ENCODE measurements at regions not wholly inside any gene's neighbourhood (a gene's known extent, or its start where the extent isn't known, plus 50 kb on each side); places are given as distances from the start of the nearest gene placed in this dataset.

DNA sequence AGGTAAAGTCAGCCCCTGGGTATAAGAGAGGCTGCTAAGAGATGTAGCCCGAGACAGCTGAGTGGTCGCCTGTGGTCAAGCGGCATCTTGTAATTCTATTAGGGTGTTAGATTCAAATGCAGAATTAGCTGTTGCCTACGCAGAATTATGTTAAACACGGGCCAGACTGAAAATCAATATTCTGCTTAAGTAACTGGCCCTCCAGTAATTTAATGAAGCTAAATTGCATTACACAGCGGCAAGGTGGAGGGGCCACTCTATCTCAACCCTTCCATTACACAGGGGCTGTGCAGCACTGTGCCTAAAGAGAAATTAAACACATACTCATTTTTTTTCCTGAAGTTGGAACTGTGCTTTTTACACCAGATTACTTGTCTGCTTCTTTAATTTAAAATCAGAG is 448.5 kb upstream of the MGMT start:
- Histone ChIP-seq H3K27ac (no peak overlapping the region), H2AFZ (replicated peaks) (no peak overlapping the region), H4K20me1 (ENCODE audit: low read depth) (no peaks in the 10 kb centered on the region), H3K36me3 (no peaks in the 10 kb centered on the region), H3K27me3 (no peaks in the 10 kb centered on the region), H3K9me3 (ENCODE audit: low read depth) (no peaks in the 10 kb centered on the region), H3F3A (ENCODE audit: low read depth) (peaks cover 7% of the 10 kb centered on the region), H3K9ac (no peak overlapping the region), H3K4me3 (no peak overlapping the region), H3K4me2 (no peak overlapping the region), H3K79me2 (ENCODE audit: low read depth) (no peaks in the 10 kb centered on the region), H3K4me1 (peaks cover 10% of the 10 kb centered on the region)
- H3K4me1 Mint-ChIP-seq: peaks cover 31% of the 10 kb centered on the region
- no peak for DNase-seq (ENCODE audit: low spot score)
- H3K4me3 Mint-ChIP-seq: no peak overlapping the region
- no peaks in the 10 kb centered on the region for H3K36me3 Mint-ChIP-seq
- TF ChIP-seq EZH2 (IDR thresholded peaks at IDR 0.05) (no peak), EZH2phosphoT487 (IDR thresholded peaks at IDR 0.05) (no peak)
- TF ChIP-seq, protein P1, sequence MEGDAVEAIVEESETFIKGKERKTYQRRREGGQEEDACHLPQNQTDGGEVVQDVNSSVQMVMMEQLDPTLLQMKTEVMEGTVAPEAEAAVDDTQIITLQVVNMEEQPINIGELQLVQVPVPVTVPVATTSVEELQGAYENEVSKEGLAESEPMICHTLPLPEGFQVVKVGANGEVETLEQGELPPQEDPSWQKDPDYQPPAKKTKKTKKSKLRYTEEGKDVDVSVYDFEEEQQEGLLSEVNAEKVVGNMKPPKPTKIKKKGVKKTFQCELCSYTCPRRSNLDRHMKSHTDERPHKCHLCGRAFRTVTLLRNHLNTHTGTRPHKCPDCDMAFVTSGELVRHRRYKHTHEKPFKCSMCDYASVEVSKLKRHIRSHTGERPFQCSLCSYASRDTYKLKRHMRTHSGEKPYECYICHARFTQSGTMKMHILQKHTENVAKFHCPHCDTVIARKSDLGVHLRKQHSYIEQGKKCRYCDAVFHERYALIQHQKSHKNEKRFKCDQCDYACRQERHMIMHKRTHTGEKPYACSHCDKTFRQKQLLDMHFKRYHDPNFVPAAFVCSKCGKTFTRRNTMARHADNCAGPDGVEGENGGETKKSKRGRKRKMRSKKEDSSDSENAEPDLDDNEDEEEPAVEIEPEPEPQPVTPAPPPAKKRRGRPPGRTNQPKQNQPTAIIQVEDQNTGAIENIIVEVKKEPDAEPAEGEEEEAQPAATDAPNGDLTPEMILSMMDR (IDR thresholded peaks at IDR 0.05): no peak
- no peaks in the 10 kb centered on the region for H3K9me3 Mint-ChIP-seq
- no peak overlapping the region for H3K27ac Mint-ChIP-seq
- H3K27me3 Mint-ChIP-seq (ENCODE audit: insufficient read depth, low read depth): peaks cover 4% of the 10 kb centered on the region

DNA sequence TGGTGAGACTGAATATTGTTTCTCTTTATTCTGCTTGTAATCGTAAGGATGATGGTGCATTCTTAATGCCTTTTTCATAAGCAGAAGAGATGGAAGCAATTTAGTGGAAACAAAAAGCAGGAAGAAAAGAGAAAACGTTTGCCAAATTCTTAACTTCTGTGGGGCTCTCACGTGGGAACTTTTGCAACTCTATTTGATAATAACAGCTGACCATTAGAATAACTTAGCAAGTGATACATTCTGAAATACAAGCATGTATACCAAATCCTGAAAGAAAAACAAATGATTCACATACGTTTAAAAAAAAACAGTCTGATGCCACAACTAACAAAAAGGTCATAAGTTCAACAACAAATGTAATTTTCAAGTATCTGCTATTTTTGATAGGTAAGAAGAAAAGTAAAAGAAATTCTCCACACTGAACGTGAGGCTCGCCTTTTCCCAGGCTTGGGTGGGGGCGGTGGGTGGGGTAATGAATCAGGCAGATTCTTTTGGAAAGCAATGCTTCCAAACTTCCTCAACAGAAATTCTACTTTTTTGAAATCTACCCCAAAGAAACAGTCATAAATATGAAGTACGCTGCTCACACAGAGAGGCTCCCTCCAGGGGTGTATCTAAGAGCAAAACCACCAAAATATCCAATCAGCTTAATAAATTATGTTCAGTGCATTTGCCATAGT is 446.2 kb upstream of the MGMT start:
- no peaks in the 10 kb centered on the region for H4K20me1 ChIP-seq (ENCODE audit: low read depth)
- H3K27ac ChIP-seq: no peak overlapping the region
- no peaks in the 10 kb centered on the region for H3K79me2 ChIP-seq (ENCODE audit: low read depth)
- no peak overlapping the region for H3K4me3 ChIP-seq
- peaks cover 34% of the 10 kb centered on the region for H3K4me1 Mint-ChIP-seq
- DNase-seq (ENCODE audit: low spot score): no peak
- TF ChIP-seq EZH2 (IDR thresholded peaks at IDR 0.05): no peak
- no peak for TF ChIP-seq EZH2phosphoT487 (IDR thresholded peaks at IDR 0.05)
- no peaks in the 10 kb centered on the region for H3K27me3 ChIP-seq
- peak overlapping the region; percentile 87 for H3K27ac Mint-ChIP-seq
- peaks cover 10% of the 10 kb centered on the region for H3K4me1 ChIP-seq
- no peaks in the 10 kb centered on the region for H3K36me3 Mint-ChIP-seq
- H3F3A ChIP-seq (ENCODE audit: low read depth): peaks cover 7% of the 10 kb centered on the region
- no peaks in the 10 kb centered on the region for H3K9me3 Mint-ChIP-seq
- no peak overlapping the region for H2AFZ ChIP-seq (replicated peaks)
- H3K9ac ChIP-seq: no peak overlapping the region
- peaks cover 4% of the 10 kb centered on the region for H3K27me3 Mint-ChIP-seq (ENCODE audit: insufficient read depth, low read depth)
- no peaks in the 10 kb centered on the region for H3K9me3 ChIP-seq (ENCODE audit: low read depth)
- no peaks in the 10 kb centered on the region for H3K36me3 ChIP-seq
- peak overlapping the region; percentile 0 for H3K4me2 ChIP-seq
- H3K4me3 Mint-ChIP-seq: no peak overlapping the region

DNA sequence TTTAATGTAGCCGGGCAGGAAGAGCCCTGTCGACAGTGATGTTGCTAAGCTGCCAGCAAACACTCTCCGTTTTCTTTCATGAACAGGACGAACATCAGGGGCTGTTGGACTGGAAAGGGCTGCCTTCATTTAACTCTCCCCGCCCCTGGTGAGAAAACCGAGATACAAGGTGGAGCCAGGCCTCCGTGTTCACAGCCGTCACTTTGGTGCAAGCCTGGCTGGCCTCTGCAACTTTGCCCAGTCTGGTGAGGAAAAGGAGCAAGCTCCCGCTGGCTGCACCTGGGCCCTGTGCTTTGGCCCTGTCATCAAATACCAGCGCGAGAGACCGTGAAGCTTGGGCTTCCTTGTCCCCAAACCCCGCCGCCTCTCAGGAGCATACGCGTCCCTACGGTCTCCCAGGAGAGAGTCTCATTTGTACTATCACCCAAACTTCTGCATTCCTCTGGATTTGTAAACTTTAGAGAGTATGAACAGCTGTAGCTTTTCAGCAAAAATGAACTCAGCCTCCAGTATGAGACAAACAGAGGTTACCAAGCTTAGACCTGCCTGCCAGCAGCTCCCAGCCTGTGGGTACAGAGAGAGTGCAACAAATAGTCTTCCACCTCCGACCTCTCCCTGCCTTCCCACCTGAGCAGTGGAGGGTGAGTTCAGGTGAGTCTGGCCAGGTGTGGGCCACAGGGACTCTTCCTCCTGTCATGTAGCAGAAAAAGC is 445.3 kb upstream of the MGMT start:
- H2AFZ ChIP-seq (replicated peaks): peak overlapping the region; percentile 36
- no peak overlapping the region for H3K4me3 ChIP-seq
- H3K79me2 ChIP-seq (ENCODE audit: low read depth): no peaks in the 10 kb centered on the region
- peaks cover 10% of the 10 kb centered on the region for H3K4me1 ChIP-seq
- no peak overlapping the region for H3K27ac ChIP-seq
- peak overlapping the region; percentile 0 for H3K4me2 ChIP-seq
- H3F3A ChIP-seq (ENCODE audit: low read depth): peaks cover 7% of the 10 kb centered on the region
- no peak overlapping the region for H3K9ac ChIP-seq
- H3K4me3 Mint-ChIP-seq: peak overlapping the region; percentile 56
- no peaks in the 10 kb centered on the region for H3K27me3 ChIP-seq
- no peak for TF ChIP-seq EZH2 (IDR thresholded peaks at IDR 0.05)
- TF ChIP-seq, protein P1 (IDR thresholded peaks at IDR 0.05): no peak
- TF ChIP-seq EZH2phosphoT487 (IDR thresholded peaks at IDR 0.05): no peak
- peak; percentile 60 for DNase-seq (ENCODE audit: low spot score)
- peaks cover 34% of the 10 kb centered on the region for H3K4me1 Mint-ChIP-seq
- H3K36me3 ChIP-seq: no peaks in the 10 kb centered on the region
- H3K9me3 Mint-ChIP-seq: no peaks in the 10 kb centered on the region
- H3K27ac Mint-ChIP-seq: peak overlapping the region; percentile 87
- H3K27me3 Mint-ChIP-seq (ENCODE audit: insufficient read depth, low read depth): peaks cover 4% of the 10 kb centered on the region
- H4K20me1 ChIP-seq (ENCODE audit: low read depth): no peaks in the 10 kb centered on the region
- no peaks in the 10 kb centered on the region for H3K9me3 ChIP-seq (ENCODE audit: low read depth)
- H3K36me3 Mint-ChIP-seq: no peaks in the 10 kb centered on the region

DNA sequence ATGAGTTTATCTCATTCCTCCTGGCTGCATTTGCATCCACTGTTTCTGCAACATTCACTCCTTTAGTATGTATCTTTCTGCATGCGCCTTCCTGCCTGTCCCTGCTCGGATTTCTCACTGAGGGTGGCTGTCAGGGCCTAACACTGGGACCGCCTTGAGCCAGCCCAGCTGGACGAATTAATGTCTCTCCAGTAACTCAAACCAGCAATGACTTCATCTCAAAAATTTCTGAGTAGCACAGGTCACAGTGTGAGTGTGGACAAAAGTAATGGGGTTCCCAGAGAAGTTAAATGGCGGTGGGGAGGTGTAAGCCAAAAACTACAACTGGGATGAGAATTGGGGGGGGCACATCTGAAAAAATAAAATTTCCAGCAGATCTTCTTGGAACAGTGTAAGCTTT is 444.0 kb upstream of the MGMT start:
- Histone ChIP-seq H4K20me1 (ENCODE audit: low read depth) (no peaks in the 10 kb centered on the region), H3K36me3 (no peaks in the 10 kb centered on the region), H3K4me2 (no peak overlapping the region), H3K79me2 (ENCODE audit: low read depth) (no peaks in the 10 kb centered on the region), H3F3A (ENCODE audit: low read depth) (peaks cover 7% of the 10 kb centered on the region), H2AFZ (replicated peaks) (no peak overlapping the region), H3K27ac (no peak overlapping the region), H3K4me3 (no peak overlapping the region), H3K4me1 (peaks cover 10% of the 10 kb centered on the region), H3K9me3 (ENCODE audit: low read depth) (no peaks in the 10 kb centered on the region), H3K27me3 (no peaks in the 10 kb centered on the region), H3K9ac (no peak overlapping the region)
- H3K9me3 Mint-ChIP-seq: no peaks in the 10 kb centered on the region
- peaks cover 7% of the 10 kb centered on the region for H3K27me3 Mint-ChIP-seq (ENCODE audit: insufficient read depth, low read depth)
- no peak overlapping the region for H3K4me3 Mint-ChIP-seq
- H3K36me3 Mint-ChIP-seq: no peaks in the 10 kb centered on the region
- no peak for TF ChIP-seq EZH2phosphoT487 (IDR thresholded peaks at IDR 0.05)
- TF ChIP-seq, protein P1 (IDR thresholded peaks at IDR 0.05): no peak
- TF ChIP-seq EZH2 (IDR thresholded peaks at IDR 0.05): no peak
- peak overlapping the region; percentile 4 for H3K27ac Mint-ChIP-seq
- peaks cover 39% of the 10 kb centered on the region for H3K4me1 Mint-ChIP-seq
- DNase-seq (ENCODE audit: low spot score): no peak
